ENCODE measurements at regions not wholly inside any gene's neighbourhood (a gene's known extent, or its start where the extent isn't known, plus 50 kb on each side); places are given as distances from the start of the nearest gene placed in this dataset.

- Histone ChIP-seq H3K4me3 (ENCODE audit: control extremely low read depth in 1 of 5, extremely low read depth in 1 of 5, insufficient read depth in 1 of 5, low read depth in 2 of 5, low read length in 4 of 5) (no peak overlapping the region), H3K4me2 (replicated peaks; ENCODE audit: low read depth, low read length, poor library complexity, severe bottlenecking) (no peak overlapping the region), H3K4me1 (ENCODE audit: control insufficient read depth in 2 of 2, insufficient read depth in 2 of 2, low read length in 2 of 2) (no peaks in the 10 kb centered on the region), H3K9me3 (ENCODE audit: control extremely low read depth in 1 of 3, control insufficient read depth in 2 of 3, insufficient read depth in 1 of 3, low read length in 2 of 3) (no peaks in the 10 kb centered on the region), H3K27me3 (replicated peaks in 1 of 4; ENCODE audit: control extremely low read depth in 1 of 4, control insufficient read depth in 3 of 4, insufficient read depth in 4 of 4, low read length in 3 of 4) (no peaks in the 10 kb centered on the region), H3K36me3 (replicated peaks in 1 of 2; ENCODE audit: control extremely low read depth in 1 of 2, control insufficient read depth in 1 of 2, extremely low read depth in 1 of 2, insufficient read depth in 2 of 2, low read length in 1 of 2) (no peaks in the 10 kb centered on the region), H3K79me2 (ENCODE audit: control insufficient read depth, insufficient read depth, low read length) (no peaks in the 10 kb centered on the region), H3K27ac (ENCODE audit: low read length in 2 of 2) (no peak overlapping the region), H4K20me1 (ENCODE audit: control insufficient read depth, insufficient read depth, low read length, poor library complexity, severe bottlenecking) (no peaks in the 10 kb centered on the region), H2AFZ (ENCODE audit: insufficient read depth, low read depth, low read length, poor library complexity, severe bottlenecking) (no peak overlapping the region), H3K9ac (ENCODE audit: low read length) (no peak overlapping the region)
- Mint-ChIP-seq H3K27me3 (no peaks in the 10 kb centered on the region), H3K27ac (no peak overlapping the region), H3K9me3 (ENCODE audit: insufficient read depth) (no peaks in the 10 kb centered on the region), H3K4me3 (no peak overlapping the region), H3K4me1 (no peaks in the 10 kb centered on the region)
- ChIA-PET CTCF (interaction anchor here (0.6 kb wide), 1 partner anchor 20 kb away, joined by 3 read pairs; no protein-coding TSS in a partner anchor), POLR2A (no interaction called here)
- intact Hi-C loops (cut with micrococcal nuclease): no loop called here
- DNase-seq (no peak), ATAC-seq (ENCODE audit: low read depth) (no peak)
- 77% methylated on average over 2 of the region's 5 CpGs for WGBS (ENCODE audit: insufficient coverage)
- no peak for TF ChIP-seq EZH2 (IDR thresholded peaks at IDR 0.05; ENCODE audit: borderline replicate concordance, insufficient read depth, low read depth, low read length, poor library complexity, severe bottlenecking)
- no peak for TF ChIP-seq CTCF (IDR thresholded peaks at IDR 0.05)
These were observed 368.9 kb upstream of the MAF start for GRCh38 chr16:79969458-79969857.

GRCh38 chr16:79966226-79966625 is 365.7 kb upstream of the MAF start:
- Histone ChIP-seq H3K4me1 (ENCODE audit: control insufficient read depth in 2 of 2, insufficient read depth in 2 of 2, low read length in 2 of 2) (no peaks in the 10 kb centered on the region), H4K20me1 (ENCODE audit: control insufficient read depth, insufficient read depth, low read length, poor library complexity, severe bottlenecking) (no peaks in the 10 kb centered on the region), H3K27me3 (replicated peaks in 1 of 4; ENCODE audit: control extremely low read depth in 1 of 4, control insufficient read depth in 3 of 4, insufficient read depth in 4 of 4, low read length in 3 of 4) (no peaks in the 10 kb centered on the region), H3K27ac (ENCODE audit: low read length in 2 of 2) (no peak overlapping the region), H3K4me2 (replicated peaks; ENCODE audit: low read depth, low read length, poor library complexity, severe bottlenecking) (no peak overlapping the region), H2AFZ (ENCODE audit: insufficient read depth, low read depth, low read length, poor library complexity, severe bottlenecking) (no peak overlapping the region), H3K4me3 (ENCODE audit: control extremely low read depth in 1 of 5, extremely low read depth in 1 of 5, insufficient read depth in 1 of 5, low read depth in 2 of 5, low read length in 4 of 5) (no peak overlapping the region), H3K9me3 (ENCODE audit: control extremely low read depth in 1 of 3, control insufficient read depth in 2 of 3, insufficient read depth in 1 of 3, low read length in 2 of 3) (no peaks in the 10 kb centered on the region), H3K9ac (ENCODE audit: low read length) (no peak overlapping the region), H3K79me2 (ENCODE audit: control insufficient read depth, insufficient read depth, low read length) (no peaks in the 10 kb centered on the region), H3K36me3 (replicated peaks in 1 of 2; ENCODE audit: control extremely low read depth in 1 of 2, control insufficient read depth in 1 of 2, extremely low read depth in 1 of 2, insufficient read depth in 2 of 2, low read length in 1 of 2) (no peaks in the 10 kb centered on the region)
- DNase-seq (no peak), ATAC-seq (ENCODE audit: low read depth) (no peak)
- Mint-ChIP-seq H3K4me1 (no peaks in the 10 kb centered on the region), H3K9me3 (ENCODE audit: insufficient read depth) (no peaks in the 10 kb centered on the region), H3K4me3 (no peak overlapping the region), H3K27me3 (peaks cover under 1% of the 10 kb centered on the region), H3K27ac (no peak overlapping the region)
- intact Hi-C loops (cut with micrococcal nuclease): no loop called here
- POLR2A ChIA-PET: no interaction called here
- 54% methylated on average over 2 of the region's 2 CpGs for WGBS (ENCODE audit: insufficient coverage)
- CTCF ChIA-PET: no interaction called here
- no peak for TF ChIP-seq EZH2 (IDR thresholded peaks at IDR 0.05; ENCODE audit: borderline replicate concordance, insufficient read depth, low read depth, low read length, poor library complexity, severe bottlenecking)
- TF ChIP-seq CTCF (IDR thresholded peaks at IDR 0.05): no peak
